ENCODE measurements at regions not wholly inside any gene's neighbourhood (a gene's known extent, or its start where the extent isn't known, plus 50 kb on each side); places are given as distances from the start of the nearest gene placed in this dataset.

DNA sequence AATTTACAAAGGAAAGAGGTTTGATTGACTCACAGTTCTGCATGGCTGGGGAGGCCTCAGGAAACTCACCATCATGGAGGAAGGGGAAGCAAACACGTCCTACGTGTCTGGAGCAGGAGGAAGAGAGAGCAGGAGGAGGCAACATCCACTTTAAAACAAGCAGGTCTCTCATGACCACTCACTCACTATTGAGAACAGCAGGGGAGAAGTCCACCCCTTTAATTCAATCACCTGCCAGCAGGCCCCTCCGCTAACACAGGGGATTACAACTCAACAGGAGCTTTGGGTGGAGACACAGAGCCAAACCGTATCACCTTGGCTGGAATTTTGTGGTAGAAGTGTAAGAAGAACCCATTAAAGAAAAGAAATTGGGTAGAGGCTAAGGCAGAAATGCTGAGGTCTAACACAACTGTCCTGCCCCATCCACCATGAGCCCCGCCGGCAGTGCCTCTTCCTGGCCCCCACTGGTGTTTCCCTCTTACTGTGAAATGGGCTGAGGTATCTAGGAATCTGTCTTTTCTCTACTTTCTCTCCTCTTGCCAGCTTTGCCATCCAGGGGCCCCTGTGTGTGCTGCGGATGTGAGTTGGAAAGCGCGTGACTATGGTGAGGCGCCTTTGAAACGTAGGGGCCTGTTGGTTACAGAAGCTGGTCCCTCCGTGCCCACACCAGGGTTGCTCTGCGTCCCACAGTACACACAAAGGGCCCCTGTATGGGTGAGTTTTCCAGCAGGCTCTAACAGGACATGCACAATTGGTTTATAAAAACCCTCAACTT, 108.0 kb upstream of the TMEM132D start:
- H3K4me1 Mint-ChIP-seq, result no peaks in the 10 kb centered on the region
- H3K9me3 Mint-ChIP-seq, result no peaks in the 10 kb centered on the region
- ATAC-seq (no peak), DNase-seq (no peak)
- no peak overlapping the region for H3K27ac Mint-ChIP-seq
- no peak overlapping the region for H3K4me3 Mint-ChIP-seq
- H3K27me3 Mint-ChIP-seq, result peaks cover 8% of the 10 kb centered on the region

DNA sequence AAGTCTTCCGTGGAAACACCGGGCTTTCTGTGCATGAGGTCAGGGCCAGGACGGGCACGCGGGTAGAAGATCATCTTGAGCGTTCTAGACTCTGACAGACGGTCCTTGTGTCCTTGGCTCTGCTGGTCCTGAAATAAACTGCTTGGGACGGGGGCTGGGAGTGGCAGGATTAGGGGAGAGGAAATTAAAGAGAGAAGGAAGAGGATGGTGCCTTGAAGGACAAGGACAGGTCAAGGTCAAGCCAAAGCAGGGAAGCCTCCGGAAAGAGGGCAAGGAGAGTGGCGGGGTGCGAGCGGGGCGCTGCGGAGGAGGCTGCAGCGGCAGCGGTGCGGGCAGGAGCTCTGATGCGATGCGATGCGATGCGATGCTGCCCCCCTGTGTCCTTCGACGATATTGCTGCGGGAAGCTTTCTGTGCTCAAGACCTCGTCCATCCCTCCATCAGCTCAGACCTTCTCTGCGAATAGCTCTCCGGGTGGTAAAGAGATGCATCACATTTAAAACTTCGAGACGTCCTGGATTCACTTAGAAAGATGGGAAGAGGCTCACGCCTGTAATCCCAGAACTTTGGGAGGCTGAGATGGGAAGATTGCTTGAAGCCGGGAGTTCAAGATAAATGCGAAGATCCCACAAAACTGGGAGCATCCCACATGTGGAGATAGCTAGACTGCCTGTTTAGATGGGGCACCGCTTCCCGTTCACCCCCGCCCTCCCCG, 110.1 kb upstream of the TMEM132D start:
- peak; percentile 71 for ATAC-seq
- no peaks in the 10 kb centered on the region for H3K4me1 Mint-ChIP-seq
- DNase-seq, result peak; percentile 44 to 51
- no peak overlapping the region for H3K27ac Mint-ChIP-seq
- H3K4me3 Mint-ChIP-seq, result no peak overlapping the region
- H3K9me3 Mint-ChIP-seq, result no peaks in the 10 kb centered on the region
- peaks cover 8% of the 10 kb centered on the region for H3K27me3 Mint-ChIP-seq

GRCh38 chr12:130014485-130014807, 110.6 kb upstream of the TMEM132D start:
- Mint-ChIP-seq H3K27me3 (peaks cover 8% of the 10 kb centered on the region), H3K9me3 (no peaks in the 10 kb centered on the region), H3K4me3 (no peak overlapping the region), H3K27ac (no peak overlapping the region), H3K4me1 (no peaks in the 10 kb centered on the region)
- no peak for DNase-seq
- ATAC-seq, result no peak

DNA sequence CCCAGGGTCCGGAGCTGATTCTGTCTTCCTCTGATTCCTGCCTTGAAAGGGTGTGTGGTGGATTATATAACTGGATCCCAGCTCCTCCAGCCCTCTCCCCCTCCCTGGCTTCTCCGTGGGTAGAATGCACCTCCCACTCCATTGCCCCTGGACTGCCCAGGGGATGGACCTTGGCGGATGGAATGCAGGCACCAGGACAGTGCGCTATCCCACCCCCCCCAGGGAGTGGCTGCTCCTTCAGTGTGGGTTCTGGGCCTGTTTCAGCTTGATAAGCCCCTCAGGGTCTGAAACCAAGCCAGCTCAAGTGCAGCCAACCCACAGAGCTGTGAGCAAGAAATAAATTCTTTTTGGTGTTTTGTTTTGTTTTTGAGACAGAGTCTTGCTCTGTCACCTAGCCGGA, 112.4 kb upstream of the TMEM132D start:
- no peaks in the 10 kb centered on the region for H3K9me3 Mint-ChIP-seq
- H3K4me3 Mint-ChIP-seq, result no peak overlapping the region
- ATAC-seq, result no peak
- DNase-seq, result no peak
- no peak overlapping the region for H3K27ac Mint-ChIP-seq
- H3K4me1 Mint-ChIP-seq, result no peaks in the 10 kb centered on the region
- H3K27me3 Mint-ChIP-seq, result peaks cover 8% of the 10 kb centered on the region

DNA sequence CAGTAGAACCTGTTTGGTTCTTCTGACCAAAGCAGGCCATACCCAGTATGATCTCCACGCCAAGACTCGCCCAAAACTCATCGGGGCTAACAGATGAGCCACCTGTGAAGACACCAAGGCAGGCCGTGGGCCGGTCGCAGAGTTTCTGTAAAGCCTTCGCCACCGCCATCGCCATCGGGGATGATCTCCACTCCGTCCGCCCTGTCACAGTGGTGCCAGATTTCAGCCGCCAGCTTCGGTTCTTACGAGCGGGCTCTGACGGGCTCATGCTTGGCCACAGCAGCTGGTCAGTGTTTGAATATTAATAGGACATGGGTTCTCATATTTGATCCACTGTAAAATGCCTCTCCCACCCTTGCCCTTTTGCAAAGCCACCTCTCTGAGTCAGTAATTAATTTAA, 113.2 kb upstream of the TMEM132D start:
- Mint-ChIP-seq H3K4me1 (no peaks in the 10 kb centered on the region), H3K27ac (no peak overlapping the region)

GRCh38 chr12:130017591-130018449, 114.0 kb upstream of the TMEM132D start:
- ATAC-seq (no peak), DNase-seq (no peak)
- Mint-ChIP-seq H3K4me3 (no peak overlapping the region), H3K4me1 (no peaks in the 10 kb centered on the region), H3K27me3 (peaks cover 10% of the 10 kb centered on the region), H3K27ac (no peak overlapping the region), H3K9me3 (no peaks in the 10 kb centered on the region)

More for the DNA sequence above, 113.2 kb upstream of the TMEM132D start:
- peaks cover 8% of the 10 kb centered on the region for H3K27me3 Mint-ChIP-seq
- no peaks in the 10 kb centered on the region for H3K9me3 Mint-ChIP-seq
- no peak overlapping the region for H3K4me3 Mint-ChIP-seq
- DNase-seq, result no peak
- no peak for ATAC-seq

DNA sequence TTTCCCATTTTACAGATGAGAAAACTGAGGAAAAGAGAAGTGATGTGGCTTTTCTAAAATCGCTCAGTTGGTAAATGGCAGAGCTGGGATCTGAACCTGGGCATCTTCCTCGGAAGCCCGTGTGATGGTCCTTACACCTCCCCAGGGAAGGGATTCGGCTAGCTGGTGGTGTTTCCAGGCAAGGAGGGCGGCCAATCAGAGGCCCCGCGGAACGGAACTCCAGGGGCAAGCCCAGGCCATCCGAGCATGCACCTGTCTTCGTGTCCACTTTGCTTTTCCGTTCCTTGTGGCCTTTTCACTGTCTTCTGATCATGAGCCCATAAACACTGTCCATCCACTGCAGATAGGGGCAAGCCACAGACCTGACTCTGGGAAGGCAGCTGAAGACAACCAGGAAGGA, 114.8 kb upstream of the TMEM132D start:
- no peak for ATAC-seq
- H3K4me1 Mint-ChIP-seq, result no peaks in the 10 kb centered on the region
- no peak overlapping the region for H3K27ac Mint-ChIP-seq
- peaks cover 18% of the 10 kb centered on the region for H3K27me3 Mint-ChIP-seq
- no peaks in the 10 kb centered on the region for H3K9me3 Mint-ChIP-seq
- no peak overlapping the region for H3K4me3 Mint-ChIP-seq
- no peak for DNase-seq

- DNase-seq (peak; percentile 15 to 21), ATAC-seq (no peak)
- Mint-ChIP-seq H3K4me1 (no peaks in the 10 kb centered on the region), H3K4me3 (no peak overlapping the region), H3K9me3 (no peaks in the 10 kb centered on the region), H3K27me3 (peaks cover 60% of the 10 kb centered on the region), H3K27ac (no peak overlapping the region)
Observed at GRCh38 chr12:130026608-130027176, 122.9 kb upstream of the TMEM132D start.

DNA sequence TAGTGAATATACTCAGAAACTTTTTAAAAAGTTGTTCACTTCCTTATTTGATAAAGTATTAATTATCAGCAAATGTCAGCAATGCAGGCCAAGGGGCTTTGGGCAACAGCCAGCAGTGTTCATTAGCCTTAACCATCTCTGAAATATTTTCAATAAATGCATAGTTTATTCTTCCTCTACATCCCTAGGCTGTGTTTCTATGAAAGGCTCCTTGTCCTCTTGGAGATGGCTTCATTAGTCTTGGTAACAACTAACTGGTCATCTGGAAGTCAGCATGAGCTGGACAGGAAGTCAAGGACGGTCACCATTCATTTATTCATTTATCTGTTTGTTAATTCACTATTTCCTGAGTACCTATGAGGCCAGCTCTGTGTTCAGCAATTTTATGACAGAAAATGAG, 124.0 kb upstream of the TMEM132D start:
- ATAC-seq (no peak), DNase-seq (no peak)
- H3K27me3 Mint-ChIP-seq, result peaks cover 59% of the 10 kb centered on the region
- no peaks in the 10 kb centered on the region for H3K4me1 Mint-ChIP-seq
- no peak overlapping the region for H3K27ac Mint-ChIP-seq
- H3K9me3 Mint-ChIP-seq, result no peaks in the 10 kb centered on the region
- H3K4me3 Mint-ChIP-seq, result no peak overlapping the region

GRCh38 chr12:130029151-130029550, 125.3 kb upstream of the TMEM132D start:
- ATAC-seq (no peak), DNase-seq (no peak)
- Mint-ChIP-seq H3K4me3 (no peak overlapping the region), H3K27me3 (peaks cover 53% of the 10 kb centered on the region), H3K9me3 (no peaks in the 10 kb centered on the region), H3K27ac (no peak overlapping the region), H3K4me1 (no peaks in the 10 kb centered on the region)

DNA sequence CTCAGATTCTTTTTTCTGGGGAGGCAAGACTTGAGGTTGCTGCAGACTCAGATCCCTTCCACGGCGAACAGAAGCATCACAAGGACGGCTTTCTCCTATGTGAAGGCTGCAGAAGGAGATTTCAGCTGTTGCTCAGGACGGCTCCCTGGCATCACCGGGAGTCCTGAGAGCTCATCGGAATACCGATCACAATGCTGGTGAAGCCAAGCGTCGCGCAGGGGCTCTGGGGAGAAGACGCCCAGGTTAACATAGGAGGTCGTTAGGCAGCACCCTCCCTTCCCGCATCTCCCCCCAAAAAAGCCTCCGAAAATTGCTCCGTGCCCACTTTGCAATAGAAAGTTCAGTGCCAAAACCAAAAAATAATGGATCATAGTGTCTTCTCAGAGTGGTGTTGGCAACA, 127.2 kb upstream of the TMEM132D start:
- no peaks in the 10 kb centered on the region for H3K4me1 Mint-ChIP-seq
- H3K9me3 Mint-ChIP-seq, result no peaks in the 10 kb centered on the region
- H3K27ac Mint-ChIP-seq, result no peak overlapping the region
- no peak for ATAC-seq
- no peak overlapping the region for H3K4me3 Mint-ChIP-seq
- DNase-seq, result no peak
- peaks cover 66% of the 10 kb centered on the region for H3K27me3 Mint-ChIP-seq

DNA sequence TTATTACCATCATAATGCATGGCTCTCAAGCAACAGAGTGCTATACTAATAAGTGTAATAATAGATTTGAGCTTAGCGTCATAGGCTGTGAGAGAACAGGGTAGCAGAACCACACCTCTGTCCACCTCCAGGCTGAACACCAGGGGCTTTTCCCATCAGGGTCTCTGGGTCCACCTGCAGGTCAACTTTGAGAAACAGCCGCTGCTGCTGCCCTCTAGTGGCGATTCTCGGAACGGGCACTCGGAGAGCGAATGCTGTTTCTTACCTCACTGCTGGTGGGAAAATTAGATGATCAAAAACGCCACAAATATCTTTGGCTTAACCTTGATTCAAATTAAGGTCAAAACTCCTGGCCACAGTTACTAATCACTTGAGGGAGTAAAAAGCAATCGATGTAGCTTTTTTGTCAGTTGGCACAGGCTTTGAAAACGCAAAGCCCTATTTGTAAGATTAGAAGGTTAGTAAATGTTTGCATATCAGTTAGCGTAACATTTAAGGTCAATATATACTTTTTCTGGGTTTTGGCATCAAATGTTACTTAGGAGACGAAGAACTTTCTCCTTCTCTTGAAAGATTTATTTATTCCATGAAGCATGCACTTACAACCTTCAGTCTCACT, 127.9 kb upstream of the TMEM132D start:
- Mint-ChIP-seq H3K9me3 (no peaks in the 10 kb centered on the region), H3K4me1 (no peaks in the 10 kb centered on the region), H3K27me3 (peaks cover 63% of the 10 kb centered on the region), H3K27ac (no peak overlapping the region), H3K4me3 (no peak overlapping the region)
- ATAC-seq (peak; percentile 49), DNase-seq (peak; percentile 61 to 62)

GRCh38 chr12:130041983-130042812, 120.1 kb upstream of the FZD10 start:
- H3K9me3 Mint-ChIP-seq, result peaks cover 5 to 9% of the 10 kb centered on the region in 2 donors
- DNase-seq (peak; percentile 47 to 49), ATAC-seq (peak; percentile 33)
- no peaks in the 10 kb centered on the region for H3K4me1 Mint-ChIP-seq
- peaks cover 67% of the 10 kb centered on the region for H3K27me3 Mint-ChIP-seq
- no peak overlapping the region for H3K27ac Mint-ChIP-seq
- no peak overlapping the region for H3K4me3 Mint-ChIP-seq

- no peak overlapping the region for H3K27ac Mint-ChIP-seq
- no peak for ATAC-seq
- H3K4me3 Mint-ChIP-seq, result no peak overlapping the region
- H3K27me3 Mint-ChIP-seq, result peaks cover 60% of the 10 kb centered on the region
- H3K9me3 Mint-ChIP-seq, result peaks cover 5 to 9% of the 10 kb centered on the region in 2 donors
- no peak for DNase-seq
- H3K4me1 Mint-ChIP-seq, result no peaks in the 10 kb centered on the region
Observed at GRCh38 chr12:130043685-130044406, 118.4 kb upstream of the FZD10 start.

Data from stimulated activated naive CD8-positive, alpha-beta T cell treated with anti-CD3 and anti-CD28 coated beads, Interleukin-15, amount 100 ng/mL, for 72 hours (primary cell).